Lower lobe of right lung (tissue), 2 donors: ENCODE measurements at regions not wholly inside any gene's neighbourhood (a gene's known extent, or its start where the extent isn't known, plus 50 kb on each side); places are given as distances from the start of the nearest gene placed in this dataset.

Source experiments
- ATAC-seq, 2 donors: fragments of 200-7000 bp; cut with Tn5 transposase; one replicate each; pipeline ENCODE4 v1.9.1; 2020 to 2022; ENCODE audit warnings: mild to moderate bottlenecking in 2 of 2, moderate library complexity in 2 of 2
- DNase-seq: peaks from one replicate; pipeline ENCODE4 v3.0.0-alpha.2; 2020
- H3K27ac ChIP-seq: fragments of 200-600 bp; one replicate; pipeline ENCODE4 v1.8.0; 2022
- H3K27me3 ChIP-seq: fragments of 200-600 bp; one replicate; pipeline ENCODE4 v1.8.0; 2022; ENCODE audit warnings: low read depth
- H3K36me3 ChIP-seq: fragments of 200-600 bp; one replicate; pipeline ENCODE4 v1.8.0; 2022; ENCODE audit warnings: mild to moderate bottlenecking
- H3K4me1 ChIP-seq: fragments of 200-600 bp; one replicate; pipeline ENCODE4 v1.8.0; 2022
- H3K4me3 ChIP-seq: fragments of 200-600 bp; one replicate; pipeline ENCODE4 v1.8.0; 2022; ENCODE audit warnings: mild to moderate bottlenecking
- H3K9me3 ChIP-seq: fragments of 200-600 bp; one replicate; pipeline ENCODE4 v1.8.0; 2022
- CTCF ChIP-seq: fragments of 200-600 bp; IDR thresholded peaks from one replicate; pipeline ENCODE4 v1.8.0; 2022; ENCODE audit warnings: antibody characterized with exemption, mild to moderate bottlenecking
- intact Hi-C: fragments of 100-400 bp; cut with DNase I; formaldehyde crosslinking; loops from one replicate; pipeline ENCODE4 v1.11.0; 2022
- donor health status: DM: no; HTN: yes; CAD: no; lungs with severe emphysema.

GRCh38 chr22:48423481-48423911, 1404.2 kb downstream of the BRD1 start:
- no peaks in the 10 kb centered on the region for H3K9me3 ChIP-seq
- ATAC-seq (no peak), DNase-seq (no peak)
- no peak overlapping the region for H3K27ac ChIP-seq
- no peak for TF ChIP-seq CTCF
- no peaks in the 10 kb centered on the region for H3K27me3 ChIP-seq
- H3K36me3 ChIP-seq: no peaks in the 10 kb centered on the region
- no peaks in the 10 kb centered on the region for H3K4me1 ChIP-seq
- intact Hi-C loops: no loop called here
- H3K4me3 ChIP-seq: no peak overlapping the region

GRCh38 chr22:48422900-48423480, 1404.7 kb downstream of the BRD1 start:
- ATAC-seq (no peak), DNase-seq (no peak)
- H3K4me1 ChIP-seq: no peaks in the 10 kb centered on the region
- no peaks in the 10 kb centered on the region for H3K27me3 ChIP-seq
- intact Hi-C loops: no loop called here
- H3K4me3 ChIP-seq: no peak overlapping the region
- no peak for TF ChIP-seq CTCF
- no peaks in the 10 kb centered on the region for H3K9me3 ChIP-seq
- H3K36me3 ChIP-seq: no peaks in the 10 kb centered on the region
- no peak overlapping the region for H3K27ac ChIP-seq

- no peak for ATAC-seq
- peaks cover 6% of the 10 kb centered on the region for H3K27me3 ChIP-seq
- intact Hi-C loops: no loop called here
- no peak overlapping the region for H3K4me3 ChIP-seq
- H3K9me3 ChIP-seq: no peaks in the 10 kb centered on the region
- H3K27ac ChIP-seq: no peak overlapping the region
- no peak for DNase-seq
- no peak for TF ChIP-seq CTCF
- H3K36me3 ChIP-seq: no peaks in the 10 kb centered on the region
- H3K4me1 ChIP-seq: no peaks in the 10 kb centered on the region
These were observed 1408.8 kb downstream of the BRD1 start for GRCh38 chr22:48418831-48419230.

- DNase-seq (no peak), ATAC-seq (no peak)
- Histone ChIP-seq H3K36me3 (no peaks in the 10 kb centered on the region), H3K9me3 (no peaks in the 10 kb centered on the region), H3K4me3 (no peak overlapping the region), H3K27me3 (peaks cover 6% of the 10 kb centered on the region), H3K27ac (no peak overlapping the region), H3K4me1 (no peaks in the 10 kb centered on the region)
- intact Hi-C loops: no loop called here
- no peak for TF ChIP-seq CTCF
These were observed 1410.2 kb downstream of the BRD1 start for GRCh38 chr22:48417225-48418070.

GRCh38 chr22:48416396-48417224, 1411.1 kb downstream of the BRD1 start:
- intact Hi-C loops: no loop called here
- ATAC-seq: no peak
- no peak for TF ChIP-seq CTCF
- H3K27ac ChIP-seq: no peak overlapping the region
- peaks cover 10% of the 10 kb centered on the region for H3K27me3 ChIP-seq
- no peaks in the 10 kb centered on the region for H3K36me3 ChIP-seq
- H3K4me1 ChIP-seq: no peaks in the 10 kb centered on the region
- H3K4me3 ChIP-seq: no peak overlapping the region
- no peak for DNase-seq
- no peaks in the 10 kb centered on the region for H3K9me3 ChIP-seq
